OCI-LY3 (cell line): ENCODE measurements at regions not wholly inside any gene's neighbourhood (a gene's known extent, or its start where the extent isn't known, plus 50 kb on each side); places are given as distances from the start of the nearest gene placed in this dataset.

Experiments
- H2AFZ ChIP-seq: fragments of 200-600, 300-600 bp; shearing (Covaris generic); 2 replicates; pipeline ENCODE4 v1.6.0; 2014; ENCODE audit warnings: antibody characterized with exemption, low read depth, low read length
- H3K27ac ChIP-seq: fragments of 200-600, 300-600 bp; sonication (generic); 2 replicates; pipeline ENCODE4 v1.5.1; 2014; ENCODE audit warnings: mild to moderate bottlenecking, low read length, moderate library complexity, mixed read lengths
- H3K27me3 ChIP-seq: fragments of 200-600, 300-600 bp; sonication (generic); 2 replicates; pipeline ENCODE4 v1.6.1; 2014; ENCODE audit warnings: low read depth, low read length, mixed read lengths
- H3K36me3 ChIP-seq: fragments of 200-600, 300-600 bp; sonication (generic); replicated peaks from 2 replicates; pipeline ENCODE3; 2014; ENCODE audit warnings: low read depth, low read length, mixed read lengths
- H3K4me1 ChIP-seq: fragments of 300-600, 200-600 bp; sonication (generic); 2 replicates; pipeline ENCODE4 v1.6.1; 2014; ENCODE audit warnings: low read length, mixed read lengths
- H3K4me2 ChIP-seq: fragments of 200-600, 300-600 bp; sonication (generic); 2 replicates; pipeline ENCODE4 v1.6.1; 2014; ENCODE audit warnings: low read length, mixed read lengths
- H3K4me3 ChIP-seq: fragments of 300-600, 200-600 bp; sonication (generic); 2 replicates; pipeline ENCODE4 v1.5.1; 2014; ENCODE audit warnings: antibody characterized with exemption, mild to moderate bottlenecking, low read length, moderate library complexity
- H3K79me2 ChIP-seq: fragments of 300-600, 200-600 bp; shearing (Covaris generic); 2 replicates; pipeline ENCODE4 v1.6.1; 2014; ENCODE audit warnings: mild to moderate bottlenecking, low read length, mixed read lengths
- H3K9ac ChIP-seq: fragments of 300-600, 200-600 bp; shearing (Covaris generic); 2 replicates; pipeline ENCODE4 v1.6.0; 2014; ENCODE audit warnings: mild to moderate bottlenecking, low read length, moderate library complexity
- H3K9me3 ChIP-seq: fragments of 200-600, 300-600 bp; shearing (Covaris generic); 2 replicates; pipeline ENCODE4 v1.6.1; 2014; ENCODE audit warnings: low read length, mixed read lengths; ENCODE audit not compliant: insufficient read depth
- H4K20me1 ChIP-seq: fragments of 200-600, 300-600 bp; sonication (generic); 2 replicates; pipeline ENCODE4 v1.6.1; 2016; ENCODE audit warnings: low read length, mixed read lengths; ENCODE audit not compliant: insufficient read depth
- EZH2phosphoT487 ChIP-seq: fragments of 200-600 bp; shearing (Covaris generic); IDR thresholded peaks from 2 replicates; pipeline ENCODE4 v1.6.1; 2018; ENCODE audit warnings: antibody characterized with exemption, mixed run types, low read depth
- TF ChIP-seq, protein P1 (sequence below): fragments of 200-600, 300-600 bp; sonication (generic); IDR thresholded peaks from 2 replicates; pipeline ENCODE4 v1.5.1; 2014; ENCODE audit warnings: antibody characterized with exemption, low read length, low read depth

DNA sequence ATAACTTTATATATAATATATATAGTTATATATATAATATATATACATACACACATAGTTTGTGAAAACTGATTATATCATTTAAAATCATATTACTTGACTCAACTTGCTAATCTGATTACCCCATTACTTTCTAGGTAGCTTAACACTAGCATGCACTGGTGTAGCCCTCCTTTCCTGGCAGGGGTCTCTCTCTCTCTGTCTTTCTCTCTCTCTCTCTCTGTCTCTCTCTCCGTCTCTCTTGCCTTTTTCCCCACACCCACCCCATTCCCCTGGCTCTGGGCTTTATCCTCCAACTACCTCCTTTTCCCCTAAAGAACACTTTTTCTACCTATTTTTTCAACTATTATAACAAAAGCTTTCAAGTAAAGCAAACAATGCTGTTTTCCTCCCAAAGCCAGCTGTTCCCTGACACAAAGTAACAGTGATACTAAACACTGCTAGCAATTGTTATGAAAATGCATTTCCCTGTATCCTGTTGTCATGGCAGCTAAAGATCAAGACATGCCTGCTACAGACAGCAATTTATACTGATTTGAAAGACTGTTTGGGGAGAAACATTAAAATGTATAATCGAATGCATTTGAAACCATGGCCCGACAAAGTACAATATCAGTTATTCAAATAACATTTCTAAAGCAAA, 89.4 kb downstream of the CHD9NB start:
- H3K4me1 ChIP-seq = no peaks in the 10 kb centered on the region
- no peak overlapping the region for H2AFZ ChIP-seq
- H3K36me3 ChIP-seq = no peaks in the 10 kb centered on the region
- H3K9ac ChIP-seq = no peak overlapping the region
- TF ChIP-seq, protein P1, sequence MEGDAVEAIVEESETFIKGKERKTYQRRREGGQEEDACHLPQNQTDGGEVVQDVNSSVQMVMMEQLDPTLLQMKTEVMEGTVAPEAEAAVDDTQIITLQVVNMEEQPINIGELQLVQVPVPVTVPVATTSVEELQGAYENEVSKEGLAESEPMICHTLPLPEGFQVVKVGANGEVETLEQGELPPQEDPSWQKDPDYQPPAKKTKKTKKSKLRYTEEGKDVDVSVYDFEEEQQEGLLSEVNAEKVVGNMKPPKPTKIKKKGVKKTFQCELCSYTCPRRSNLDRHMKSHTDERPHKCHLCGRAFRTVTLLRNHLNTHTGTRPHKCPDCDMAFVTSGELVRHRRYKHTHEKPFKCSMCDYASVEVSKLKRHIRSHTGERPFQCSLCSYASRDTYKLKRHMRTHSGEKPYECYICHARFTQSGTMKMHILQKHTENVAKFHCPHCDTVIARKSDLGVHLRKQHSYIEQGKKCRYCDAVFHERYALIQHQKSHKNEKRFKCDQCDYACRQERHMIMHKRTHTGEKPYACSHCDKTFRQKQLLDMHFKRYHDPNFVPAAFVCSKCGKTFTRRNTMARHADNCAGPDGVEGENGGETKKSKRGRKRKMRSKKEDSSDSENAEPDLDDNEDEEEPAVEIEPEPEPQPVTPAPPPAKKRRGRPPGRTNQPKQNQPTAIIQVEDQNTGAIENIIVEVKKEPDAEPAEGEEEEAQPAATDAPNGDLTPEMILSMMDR = no peak
- TF ChIP-seq EZH2phosphoT487 = no peak
- H3K9me3 ChIP-seq = no peaks in the 10 kb centered on the region
- H3K79me2 ChIP-seq = no peaks in the 10 kb centered on the region
- H4K20me1 ChIP-seq = no peaks in the 10 kb centered on the region
- no peak overlapping the region for H3K4me3 ChIP-seq
- no peak overlapping the region for H3K27ac ChIP-seq
- H3K27me3 ChIP-seq = peaks cover 13% of the 10 kb centered on the region
- H3K4me2 ChIP-seq = no peak overlapping the region

GRCh38 chr16:52958951-52959350, 93.7 kb downstream of the CHD9NB start:
- Histone ChIP-seq H3K36me3 (no peaks in the 10 kb centered on the region), H3K27ac (no peak overlapping the region), H3K79me2 (no peaks in the 10 kb centered on the region), H2AFZ (no peak overlapping the region), H4K20me1 (no peaks in the 10 kb centered on the region), H3K27me3 (peaks cover 2% of the 10 kb centered on the region; the same call in 1 of the 2 replicates), H3K4me2 (no peak overlapping the region), H3K9ac (no peak overlapping the region), H3K4me1 (no peaks in the 10 kb centered on the region), H3K4me3 (no peak overlapping the region), H3K9me3 (no peaks in the 10 kb centered on the region)
- TF ChIP-seq EZH2phosphoT487 = no peak
- TF ChIP-seq, protein P1 = no peak

GRCh38 chr16:52957199-52957598, 95.5 kb downstream of the CHD9NB start:
- Histone ChIP-seq H3K4me2 (no peak overlapping the region), H3K27me3 (no peaks in the 10 kb centered on the region; the same call in 1 of the 2 replicates), H3K9ac (no peak overlapping the region), H4K20me1 (no peaks in the 10 kb centered on the region), H2AFZ (no peak overlapping the region), H3K27ac (no peak overlapping the region), H3K4me1 (no peaks in the 10 kb centered on the region), H3K36me3 (no peaks in the 10 kb centered on the region), H3K79me2 (no peaks in the 10 kb centered on the region), H3K9me3 (no peaks in the 10 kb centered on the region), H3K4me3 (no peak overlapping the region)
- TF ChIP-seq EZH2phosphoT487 = no peak
- TF ChIP-seq, protein P1 = no peak

- Histone ChIP-seq H2AFZ (no peak overlapping the region), H3K4me1 (no peaks in the 10 kb centered on the region), H3K36me3 (no peaks in the 10 kb centered on the region), H3K4me3 (no peak overlapping the region), H3K9me3 (no peaks in the 10 kb centered on the region), H4K20me1 (no peaks in the 10 kb centered on the region), H3K9ac (no peak overlapping the region), H3K27ac (no peak overlapping the region), H3K4me2 (no peak overlapping the region), H3K27me3 (no peaks in the 10 kb centered on the region; the same call in 1 of the 2 replicates), H3K79me2 (no peaks in the 10 kb centered on the region)
- TF ChIP-seq, protein P1 = no peak
- TF ChIP-seq EZH2phosphoT487 = no peak
Measured at GRCh38 chr16:52956044-52956443, 96.7 kb downstream of the CHD9NB start.
